ENCODE measurements at regions not wholly inside any gene's neighbourhood (a gene's known extent, or its start where the extent isn't known, plus 50 kb on each side); places are given as distances from the start of the nearest gene placed in this dataset.
"Not testable (repeated sequence)": the region's sequence is repeated elsewhere in the genome, so short reads cannot be mapped to it uniquely, and the experiment has no call there.

DNA sequence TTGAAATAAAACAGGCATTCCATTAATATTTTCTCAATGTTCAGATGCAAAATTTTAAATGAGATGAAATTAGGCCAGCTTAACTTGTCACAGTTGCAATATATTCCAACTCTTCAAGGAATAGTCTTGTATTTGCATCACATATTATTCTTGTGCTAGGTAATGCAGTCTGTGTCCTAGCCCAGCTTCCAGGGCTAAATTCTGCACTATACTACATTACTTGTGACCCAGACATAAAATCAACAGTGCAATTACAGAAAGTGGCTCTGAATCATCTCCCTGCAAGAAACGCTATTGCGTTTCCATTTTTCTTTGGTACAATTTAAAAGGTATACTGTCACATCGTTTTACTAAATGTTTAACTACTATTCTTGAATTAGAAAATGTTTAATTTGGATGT is 399.2 kb downstream of the TENT5A start:
- no peak overlapping the region for H3K27ac ChIP-seq
- TF ChIP-seq, protein P1, sequence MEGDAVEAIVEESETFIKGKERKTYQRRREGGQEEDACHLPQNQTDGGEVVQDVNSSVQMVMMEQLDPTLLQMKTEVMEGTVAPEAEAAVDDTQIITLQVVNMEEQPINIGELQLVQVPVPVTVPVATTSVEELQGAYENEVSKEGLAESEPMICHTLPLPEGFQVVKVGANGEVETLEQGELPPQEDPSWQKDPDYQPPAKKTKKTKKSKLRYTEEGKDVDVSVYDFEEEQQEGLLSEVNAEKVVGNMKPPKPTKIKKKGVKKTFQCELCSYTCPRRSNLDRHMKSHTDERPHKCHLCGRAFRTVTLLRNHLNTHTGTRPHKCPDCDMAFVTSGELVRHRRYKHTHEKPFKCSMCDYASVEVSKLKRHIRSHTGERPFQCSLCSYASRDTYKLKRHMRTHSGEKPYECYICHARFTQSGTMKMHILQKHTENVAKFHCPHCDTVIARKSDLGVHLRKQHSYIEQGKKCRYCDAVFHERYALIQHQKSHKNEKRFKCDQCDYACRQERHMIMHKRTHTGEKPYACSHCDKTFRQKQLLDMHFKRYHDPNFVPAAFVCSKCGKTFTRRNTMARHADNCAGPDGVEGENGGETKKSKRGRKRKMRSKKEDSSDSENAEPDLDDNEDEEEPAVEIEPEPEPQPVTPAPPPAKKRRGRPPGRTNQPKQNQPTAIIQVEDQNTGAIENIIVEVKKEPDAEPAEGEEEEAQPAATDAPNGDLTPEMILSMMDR (IDR thresholded peaks at IDR 0.05): no peak
- DNase-seq (ENCODE audit: low spot score in 2 of 2): no peak
- no peak overlapping the region for H3K4me3 ChIP-seq
- no peaks in the 10 kb centered on the region for H3K36me3 ChIP-seq
- peaks cover 0 to 4% of the 10 kb centered on the region in 2 donors for H3K4me1 ChIP-seq
- no peaks in the 10 kb centered on the region for H3K9me3 ChIP-seq
- no peaks in the 10 kb centered on the region for H3K27me3 ChIP-seq
- intact Hi-C loops (cut with DNase I): no loop called here

DNA sequence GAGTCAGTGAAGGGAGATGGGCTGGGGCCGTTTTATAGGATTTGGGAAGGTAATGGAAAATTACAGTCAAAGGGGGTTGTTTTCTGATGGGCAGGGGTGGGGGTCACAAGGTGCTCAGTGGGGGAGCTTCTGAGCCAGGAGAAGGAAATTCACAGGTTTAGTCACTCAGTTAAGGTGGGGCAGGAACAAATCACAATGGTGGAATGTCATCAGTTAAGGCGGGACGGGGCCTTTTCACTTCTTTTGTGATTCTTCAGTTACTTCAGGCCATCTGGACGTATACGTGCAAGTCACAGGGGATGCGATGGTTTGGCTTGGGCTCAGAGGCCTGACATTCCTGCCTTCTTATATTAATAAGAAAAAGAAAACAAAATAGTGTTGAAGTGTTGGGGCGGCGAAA is 408.5 kb downstream of the TENT5A start:
- H3K9me3 ChIP-seq; intact Hi-C loops (cut with DNase I); DNase-seq (ENCODE audit: low spot score in 2 of 2); H3K27ac ChIP-seq; H3K4me1 ChIP-seq; H3K4me3 ChIP-seq; H3K27me3 ChIP-seq; H3K36me3 ChIP-seq: not testable (repeated sequence)

DNA sequence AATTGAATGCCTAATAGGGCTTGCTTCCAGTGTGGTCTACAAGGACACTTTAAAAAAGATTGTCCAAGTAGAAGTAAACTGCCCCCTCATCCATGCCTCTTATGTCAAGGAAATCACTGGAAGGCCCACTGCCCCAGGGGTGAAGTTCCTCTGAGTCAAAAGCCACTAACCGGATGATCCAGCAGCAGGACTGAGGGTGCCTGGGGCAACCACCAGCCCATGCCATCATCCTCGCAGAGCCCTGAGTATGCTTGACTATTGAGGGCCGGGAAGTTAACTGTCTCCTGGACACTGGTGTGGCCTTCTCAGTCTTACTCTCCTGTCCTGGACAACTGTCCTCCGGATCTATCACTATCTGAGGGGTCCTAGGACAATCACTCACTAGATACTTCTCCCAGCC is 411.5 kb downstream of the TENT5A start:
- no peaks in the 10 kb centered on the region for H3K9me3 ChIP-seq
- no peaks in the 10 kb centered on the region for H3K4me1 ChIP-seq
- intact Hi-C loops (cut with DNase I): no loop called here
- H3K27ac ChIP-seq: no peak overlapping the region
- TF ChIP-seq, protein P1 (IDR thresholded peaks at IDR 0.05): no peak
- no peaks in the 10 kb centered on the region for H3K27me3 ChIP-seq
- H3K4me3 ChIP-seq: no peak overlapping the region
- H3K36me3 ChIP-seq: no peaks in the 10 kb centered on the region
- DNase-seq (ENCODE audit: low spot score in 2 of 2): no peak

DNA sequence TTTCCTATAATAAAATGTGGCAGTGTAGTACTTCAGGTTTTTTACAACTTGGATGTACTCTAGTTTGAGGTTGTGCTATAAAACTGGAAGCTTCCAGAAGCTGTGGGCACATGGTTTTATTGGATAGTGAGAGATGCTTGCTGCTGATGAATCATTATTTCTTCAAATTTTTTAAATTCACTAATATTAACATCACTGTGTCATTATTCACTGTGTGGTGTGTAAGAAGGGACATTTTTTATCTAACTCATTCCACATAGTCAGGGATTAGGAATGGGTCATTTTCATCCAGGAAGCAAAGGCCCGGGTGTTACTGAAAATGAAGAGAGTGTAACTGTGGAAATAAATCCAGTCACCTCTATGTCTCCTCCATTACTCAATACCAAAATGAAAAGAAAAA is 421.0 kb downstream of the TENT5A start:
- Histone ChIP-seq H3K4me3 (no peak overlapping the region), H3K27ac (no peak overlapping the region), H3K36me3 (no peaks in the 10 kb centered on the region), H3K4me1 (no peaks in the 10 kb centered on the region), H3K27me3 (no peaks in the 10 kb centered on the region), H3K9me3 (no peaks in the 10 kb centered on the region)
- DNase-seq (ENCODE audit: low spot score in 2 of 2): no peak
- TF ChIP-seq, protein P1 (IDR thresholded peaks at IDR 0.05): no peak
- intact Hi-C loops (cut with DNase I): no loop called here

DNA sequence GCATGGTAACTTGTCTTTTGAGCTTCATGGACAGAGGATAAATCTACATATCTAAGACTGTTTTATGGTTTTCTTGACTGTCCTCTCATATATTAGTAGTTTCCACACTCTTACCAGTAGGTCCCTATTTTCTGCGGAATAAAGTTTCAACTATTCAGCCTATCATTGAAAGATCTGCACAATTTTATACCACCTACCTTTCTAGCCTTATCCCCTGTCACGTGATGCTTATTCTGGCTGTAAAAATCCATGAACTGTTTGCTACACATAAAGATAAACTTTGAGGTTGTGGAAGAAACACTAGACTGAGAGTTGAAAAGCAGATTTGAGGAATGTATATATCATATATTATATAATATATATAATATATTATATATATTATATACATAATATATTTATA is 423.8 kb downstream of the TENT5A start:
- no peak overlapping the region for H3K27ac ChIP-seq
- H3K9me3 ChIP-seq: no peaks in the 10 kb centered on the region
- TF ChIP-seq, protein P1 (IDR thresholded peaks at IDR 0.05): no peak
- no peaks in the 10 kb centered on the region for H3K27me3 ChIP-seq
- no peak for DNase-seq (ENCODE audit: low spot score in 2 of 2)
- no peaks in the 10 kb centered on the region for H3K36me3 ChIP-seq
- intact Hi-C loops (cut with DNase I): no loop called here
- no peaks in the 10 kb centered on the region for H3K4me1 ChIP-seq
- H3K4me3 ChIP-seq: no peak overlapping the region

DNA sequence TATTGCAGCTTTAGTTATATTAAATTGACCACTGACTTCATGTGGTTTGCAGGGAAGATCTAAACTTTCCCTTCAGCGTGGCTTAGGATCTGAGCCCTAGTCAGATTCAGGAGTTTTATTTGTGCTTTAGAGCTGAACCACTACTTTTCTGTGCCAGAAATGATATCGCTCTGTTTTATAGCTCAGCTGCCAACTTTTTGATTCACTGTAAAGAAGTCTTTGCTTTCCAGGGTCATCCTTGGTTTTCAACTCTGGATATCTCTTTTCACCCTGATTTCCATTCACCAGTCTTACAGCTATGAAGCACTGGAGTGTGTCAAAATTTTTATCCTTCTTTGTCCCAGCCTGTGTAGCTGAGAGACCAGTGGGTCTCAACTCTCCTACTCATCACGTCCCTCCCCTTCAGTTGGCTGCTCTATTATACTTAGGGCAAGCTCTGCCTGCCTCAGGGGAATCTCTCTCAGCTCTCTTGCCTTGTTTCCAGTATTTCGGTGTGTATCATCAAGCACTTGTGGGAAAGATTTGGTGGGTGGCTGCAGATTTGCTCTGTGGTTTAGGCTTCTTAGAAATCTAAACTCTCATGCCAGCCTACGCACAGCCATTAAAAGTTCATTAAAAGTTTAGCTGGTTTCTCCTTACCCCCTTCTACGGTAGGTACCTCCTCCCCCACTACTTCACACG is 425.5 kb downstream of the TENT5A start:
- intact Hi-C loops (cut with DNase I): no loop called here
- DNase-seq (ENCODE audit: low spot score in 2 of 2): no peak
- no peak overlapping the region for H3K4me3 ChIP-seq
- no peaks in the 10 kb centered on the region for H3K4me1 ChIP-seq
- H3K36me3 ChIP-seq: no peaks in the 10 kb centered on the region
- TF ChIP-seq, protein P1 (IDR thresholded peaks at IDR 0.05): no peak
- no peaks in the 10 kb centered on the region for H3K9me3 ChIP-seq
- no peak overlapping the region for H3K27ac ChIP-seq
- H3K27me3 ChIP-seq: no peaks in the 10 kb centered on the region
